Testis (tissue), 2 donors: ENCODE measurements at regions not wholly inside any gene's neighbourhood (a gene's known extent, or its start where the extent isn't known, plus 50 kb on each side); places are given as distances from the start of the nearest gene placed in this dataset.

ENCODE experiments used
- CTCF ChIP-seq, 3 experiments: fragments of 450-650 bp in 2 of 3; fragments of 200-600 bp in 1 of 3; sonication (generic) in 1 of 3; IDR thresholded peaks; one replicate each; pipeline ENCODE4 v1.5.1; 2016 to 2019; ENCODE audit warnings: antibody characterized with exemption in 3 of 3, mild to moderate bottlenecking in 2 of 3, moderate library complexity in 1 of 3
- POLR2A ChIP-seq: fragments of 450-650 bp; IDR thresholded peaks from one replicate; pipeline ENCODE4 v1.6.1; 2017; ENCODE audit warnings: antibody characterized with exemption, mild to moderate bottlenecking, moderate library complexity

GRCh38 chr12:115423546-115423987, 739.6 kb upstream of the TBX3 start:
- TF ChIP-seq CTCF (IDR thresholded peaks at IDR 0.05) (no peak), POLR2A (no peak)
